H1 (cell line): ENCODE measurements at regions not wholly inside any gene's neighbourhood (a gene's known extent, or its start where the extent isn't known, plus 50 kb on each side); places are given as distances from the start of the nearest gene placed in this dataset.

Experiments used
- CTCF ChIA-PET: fragments of 300-600 bp; sonication (Branson Sonifier 250); formaldehyde crosslinking; loops from one replicate; lab custom pipeline; 2021; ENCODE audit not compliant: partially characterized antibody; lab: Charles Lee
- POLR2A ChIA-PET: fragments of 300-600 bp; sonication (Branson Sonifier 250); formaldehyde crosslinking; loops from one replicate; lab custom pipeline; 2021; ENCODE audit warnings: inconsistent platforms; ENCODE audit not compliant: partially characterized antibody; lab: Charles Lee
- DNase-seq, 2 experiments: peaks; one replicate each; pipeline versions ENCODE4 v3.0.0 to v3.0.0-alpha.2; 2010 to 2022; ENCODE audit warnings: low spot score in 2 of 2, low read depth in 1 of 2, mixed read lengths in 1 of 2
- FAIRE-seq: peaks from 2 replicates; lab custom pipeline; 2011; peaks lifted over from hg19 to GRCh38; lab: Jason Lieb, UNC
- H2AFZ ChIP-seq: 2 replicates; pipeline ENCODE4 v1.8.1; 2012; ENCODE audit warnings: low read length, inconsistent platforms
- H2AK5ac ChIP-seq: 2 replicates; pipeline ENCODE4 v1.6.1; 2013; ENCODE audit warnings: low read depth, low read length
- H2BK120ac ChIP-seq: replicated peaks from 2 replicates; pipeline ENCODE3; 2013; ENCODE audit warnings: low read depth, low read length, inconsistent platforms
- H2BK12ac ChIP-seq: 2 replicates; pipeline ENCODE4 v1.6.1; 2013; ENCODE audit warnings: low read depth, low read length
- H2BK15ac ChIP-seq: 2 replicates; pipeline ENCODE4 v1.6.1; 2013; ENCODE audit warnings: low read length
- H2BK20ac ChIP-seq: 2 replicates; pipeline ENCODE4 v1.6.1; 2013; ENCODE audit warnings: low read length
- H2BK5ac ChIP-seq: 2 replicates; pipeline ENCODE4 v1.6.1; 2013; ENCODE audit warnings: low read depth, low read length
- H3K14ac ChIP-seq: 2 replicates; pipeline ENCODE4 v1.6.1; 2013; ENCODE audit warnings: inconsistent platforms; ENCODE audit not compliant: insufficient read length
- H3K18ac ChIP-seq: 2 replicates; pipeline ENCODE4 v1.6.1; 2013; ENCODE audit warnings: low read length; ENCODE audit errors: extremely low read depth
- H3K23ac ChIP-seq: 2 replicates; pipeline ENCODE4 v1.6.1; 2013; ENCODE audit warnings: inconsistent platforms; ENCODE audit not compliant: insufficient read length
- H3K23me2 ChIP-seq: 2 replicates; pipeline ENCODE4 v1.6.1; 2013; ENCODE audit warnings: low read depth, low read length
- H3K27ac ChIP-seq: 2 replicates; pipeline ENCODE4 v1.6.1; 2011; ENCODE audit warnings: low read depth, low read length, inconsistent platforms
- H3K27me3 ChIP-seq, 4 experiments: replicated peaks in 1 of 4; 1 replicate in 1 of 4; 2 replicates in 3 of 4; pipeline versions ENCODE4 v1.6.1 to v1.8.1; 2011 to 2013; ENCODE audit warnings: low read length in 3 of 4, mild to moderate bottlenecking in 3 of 4, inconsistent platforms in 2 of 4, mixed read lengths in 2 of 4, moderate library complexity in 1 of 4; ENCODE audit not compliant: control insufficient read depth in 3 of 4, insufficient read depth in 3 of 4; ENCODE audit errors: extremely low read depth in 1 of 4
- H3K36me3 ChIP-seq, 4 experiments: 2 replicates each; pipeline versions ENCODE4 v1.6.1 to v1.8.1; 2011 to 2013; ENCODE audit warnings: mild to moderate bottlenecking in 4 of 4, low read length in 3 of 4, moderate library complexity in 2 of 4, control low read depth in 1 of 4, inconsistent platforms in 1 of 4; ENCODE audit not compliant: insufficient read depth in 4 of 4, control insufficient read depth in 2 of 4
- H3K4ac ChIP-seq: replicated peaks from 2 replicates; pipeline ENCODE3; 2013; ENCODE audit warnings: low read length, low read depth, mixed read lengths, inconsistent platforms; ENCODE audit not compliant: insufficient read length
- H3K4me1 ChIP-seq, 4 experiments: replicated peaks in 1 of 4; 1 replicate in 1 of 4; 2 replicates in 3 of 4; pipeline versions ENCODE4 v1.6.1 to v1.8.1; 2011 to 2013; ENCODE audit warnings: low read length in 3 of 4, inconsistent platforms in 2 of 4, mixed read lengths in 1 of 4; ENCODE audit not compliant: insufficient read depth in 4 of 4, control insufficient read depth in 3 of 4
- H3K4me2 ChIP-seq, 2 experiments: 2 replicates each; pipeline versions ENCODE4 v1.6.1 to v1.8.1; 2011 to 2013; ENCODE audit warnings: low read depth in 2 of 2, low read length in 2 of 2, control low read depth in 1 of 2, inconsistent platforms in 1 of 2, mild to moderate bottlenecking in 1 of 2; ENCODE audit not compliant: insufficient read depth in 1 of 2
- H3K4me3 ChIP-seq, 4 experiments: fragments of 200-600, 300-600 bp in 1 of 4; sonication (generic), shearing (Covaris generic), sonication (Bioruptor Twin) in 1 of 4; 2 replicates each; pipeline versions ENCODE4 v1.5.1 to v1.8.1; 2011 to 2016; ENCODE audit warnings: low read length in 4 of 4, low read depth in 3 of 4, control low read depth in 2 of 4, inconsistent platforms in 2 of 4, mild to moderate bottlenecking in 2 of 4, mixed read lengths in 1 of 4, moderate library complexity in 1 of 4; ENCODE audit not compliant: insufficient read depth in 2 of 4; ENCODE audit errors: extremely low read depth in 1 of 4
- H3K56ac ChIP-seq: replicated peaks from 2 replicates; pipeline ENCODE3; 2013; ENCODE audit warnings: low read depth, mild to moderate bottlenecking, mixed read lengths, low read length, inconsistent platforms; ENCODE audit not compliant: insufficient read length
- H3K79me1 ChIP-seq: 2 replicates; pipeline ENCODE4 v1.6.1; 2013; ENCODE audit warnings: low read depth, low read length, control low read depth
- H3K79me2 ChIP-seq, 2 experiments: 2 replicates each; pipeline versions ENCODE4 v1.6.1 to v1.8.1; 2012 to 2013; ENCODE audit warnings: low read length in 2 of 2, mild to moderate bottlenecking in 2 of 2, inconsistent platforms in 1 of 2; ENCODE audit not compliant: insufficient read depth in 2 of 2, control insufficient read depth in 1 of 2
- H3K9ac ChIP-seq, 4 experiments: replicated peaks in 1 of 4; 1 replicate in 1 of 4; 2 replicates in 3 of 4; pipeline versions ENCODE4 v1.6.1 to v1.8.1; 2011 to 2013; ENCODE audit warnings: low read depth in 3 of 4, low read length in 3 of 4, control low read depth in 2 of 4, mild to moderate bottlenecking in 2 of 4, moderate library complexity in 2 of 4, inconsistent platforms in 1 of 4; ENCODE audit errors: extremely low read depth in 1 of 4
- H3K9me3 ChIP-seq, 2 experiments: 2 replicates each; pipeline versions ENCODE4 v1.6.1 to v1.8.1; 2012 to 2013; ENCODE audit warnings: mild to moderate bottlenecking in 2 of 2, moderate library complexity in 2 of 2, control low read depth in 1 of 2, inconsistent platforms in 1 of 2, low read depth in 1 of 2, low read length in 1 of 2, mixed read lengths in 1 of 2; ENCODE audit not compliant: insufficient read depth in 2 of 2
- H4K20me1 ChIP-seq, 2 experiments: replicated peaks in 1 of 2; 2 replicates each; pipeline versions ENCODE3 to v1.8.1; 2011 to 2013; ENCODE audit warnings: inconsistent platforms in 2 of 2, low read length in 2 of 2, mild to moderate bottlenecking in 1 of 2; ENCODE audit not compliant: insufficient read depth in 2 of 2, control insufficient read depth in 1 of 2
- H4K5ac ChIP-seq: 2 replicates; pipeline ENCODE4 v1.6.1; 2013; ENCODE audit warnings: low read length, low read depth, mixed read lengths, inconsistent platforms; ENCODE audit not compliant: insufficient read length
- H4K8ac ChIP-seq: 2 replicates; pipeline ENCODE4 v1.8.0; 2013; ENCODE audit warnings: mild to moderate bottlenecking, moderate library complexity, low read length, inconsistent platforms; ENCODE audit not compliant: insufficient read depth; ENCODE audit errors: extremely low read depth
- H4K91ac ChIP-seq: replicated peaks from 2 replicates; pipeline ENCODE3; 2013; ENCODE audit warnings: low read length, mixed read lengths, inconsistent platforms; ENCODE audit not compliant: insufficient read length
- ASH2L ChIP-seq: fragments of 200-600, 300-600 bp; sonication (generic); IDR thresholded peaks from one replicate; pipeline ENCODE4 v1.7.1; 2017; ENCODE audit warnings: low read length
- BACH1 ChIP-seq: IDR thresholded peaks from 2 replicates; pipeline ENCODE4 v1.6.1; 2012; ENCODE audit warnings: low read length, improper control_type of control experiment
- BCL11A ChIP-seq, 2 experiments: IDR thresholded peaks; one replicate each; pipeline ENCODE4 v1.6.1; 2011; ENCODE audit warnings: low read depth in 2 of 2, low read length in 2 of 2, mild to moderate bottlenecking in 2 of 2
- CREB1 ChIP-seq: IDR thresholded peaks from 2 replicates; pipeline ENCODE4 v1.6.1; 2012; ENCODE audit warnings: inconsistent platforms
- CTBP2 ChIP-seq: IDR thresholded peaks from 2 replicates; pipeline ENCODE4 v1.7.0; 2011; ENCODE audit warnings: borderline replicate concordance, mild to moderate bottlenecking, moderate library complexity, mixed read lengths, low read length; ENCODE audit not compliant: insufficient read depth, insufficient read length
- POU5F1 ChIP-seq: IDR thresholded peaks from 2 replicates; pipeline ENCODE4 v1.6.1; 2011; ENCODE audit warnings: low read depth, mild to moderate bottlenecking, low read length, moderate library complexity
- SIRT6 ChIP-seq: IDR thresholded peaks from one replicate; pipeline ENCODE4 v1.7.1; 2012; ENCODE audit warnings: low read length, inconsistent platforms
- TAF7 ChIP-seq: optimal IDR thresholded peaks from 2 replicates; pipeline ENCODE3; 2011; ENCODE audit warnings: low read depth, mild to moderate bottlenecking, inconsistent platforms, low read length, moderate library complexity, borderline replicate concordance
- YY1 ChIP-seq: IDR thresholded peaks from 2 replicates; pipeline ENCODE4 v1.6.1; 2011; ENCODE audit warnings: low read depth, mild to moderate bottlenecking, low read length
- WGBS, 2 experiments: shearing (Covaris generic) in 1 of 2; methylation state at CpG; one replicate each; pipeline versions ENCODE4 v1.1.6 to v1.1.7; 2013 to 2015; ENCODE audit warnings: low lambda C conversion rate in 2 of 2, mixed read lengths in 2 of 2, inconsistent platforms in 1 of 2, low coverage in 1 of 2, missing lambda C conversion rate in 1 of 2; ENCODE audit not compliant: insufficient replicate concordance in 2 of 2, insufficient coverage in 1 of 2, insufficient read length in 1 of 2; ENCODE audit errors: extremely low coverage in 1 of 2, missing lambda C conversion rate in 1 of 2; 5-methylcytosine and 5-hydroxymethylcytosine counted together
- TF ChIP-seq, protein P1 (sequence below): IDR thresholded peaks from 2 replicates; pipeline ENCODE4 v1.6.1; 2011; ENCODE audit warnings: low read length, improper control_type of control experiment

DNA sequence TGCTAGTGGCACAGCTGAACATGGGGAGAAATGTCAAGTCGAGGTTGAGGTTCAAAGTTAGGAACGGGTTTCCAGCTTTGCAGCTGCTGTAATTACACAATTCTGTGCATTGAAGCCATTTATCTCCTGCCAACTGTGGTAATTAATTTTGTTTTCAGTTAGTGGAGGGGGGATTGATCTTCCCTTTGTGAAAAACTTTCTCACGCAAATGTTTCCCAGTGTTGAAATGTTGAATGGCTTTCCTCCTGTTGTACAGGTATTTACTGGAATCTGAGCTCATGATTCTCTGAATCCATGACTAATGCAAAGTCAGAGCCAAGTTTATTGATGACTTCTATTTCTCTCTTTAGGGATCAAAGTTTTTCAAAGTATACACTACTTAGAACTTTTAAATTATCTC is 198.4 kb upstream of the SLC35B3 start:
- H3K9ac ChIP-seq, result no peak overlapping the region
- H3K4me3 ChIP-seq, result no peak overlapping the region
- H2BK20ac ChIP-seq, result no peak overlapping the region
- H3K18ac ChIP-seq, result no peak overlapping the region
- H2BK120ac ChIP-seq, result no peak overlapping the region
- no peaks in the 10 kb centered on the region for H3K4me1 ChIP-seq
- DNase-seq (no peak), FAIRE-seq (no peak)
- H3K27ac ChIP-seq, result no peak overlapping the region
- no peak overlapping the region for H2BK5ac ChIP-seq
- H3K27me3 ChIP-seq, result no peaks in the 10 kb centered on the region
- no peak overlapping the region for H3K4ac ChIP-seq
- H4K8ac ChIP-seq, result no peak overlapping the region
- no peak overlapping the region for H3K4me2 ChIP-seq
- no peak overlapping the region for H2BK12ac ChIP-seq
- H3K9me3 ChIP-seq, result no peaks in the 10 kb centered on the region
- H3K14ac ChIP-seq, result no peak overlapping the region
- H3K36me3 ChIP-seq, result no peaks in the 10 kb centered on the region
- H4K5ac ChIP-seq, result no peak overlapping the region
- ChIA-PET CTCF (interaction anchor here (1.2 kb wide), 1 partner anchor 152 kb away, joined by 3 read pairs; no protein-coding TSS in a partner anchor), POLR2A (no interaction called here)
- no peak overlapping the region for H2BK15ac ChIP-seq
- no peaks in the 10 kb centered on the region for H3K79me2 ChIP-seq
- TF ChIP-seq, protein P1, sequence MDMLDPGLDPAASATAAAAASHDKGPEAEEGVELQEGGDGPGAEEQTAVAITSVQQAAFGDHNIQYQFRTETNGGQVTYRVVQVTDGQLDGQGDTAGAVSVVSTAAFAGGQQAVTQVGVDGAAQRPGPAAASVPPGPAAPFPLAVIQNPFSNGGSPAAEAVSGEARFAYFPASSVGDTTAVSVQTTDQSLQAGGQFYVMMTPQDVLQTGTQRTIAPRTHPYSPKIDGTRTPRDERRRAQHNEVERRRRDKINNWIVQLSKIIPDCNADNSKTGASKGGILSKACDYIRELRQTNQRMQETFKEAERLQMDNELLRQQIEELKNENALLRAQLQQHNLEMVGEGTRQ, result no peak
- TF ChIP-seq CTBP2 (no peak), CREB1 (no peak), TAF7 (no peak), YY1 (no peak), BACH1 (no peak), SIRT6 (no peak), ASH2L (no peak), BCL11A (IDR thresholded peaks at IDR 0.05; ENCODE audit: low read depth in 2 of 2, low read length in 2 of 2) (no peak), POU5F1 (no peak)
- no peak overlapping the region for H4K91ac ChIP-seq
- no peak overlapping the region for H3K56ac ChIP-seq
- H3K79me1 ChIP-seq, result no peaks in the 10 kb centered on the region
- H3K23me2 ChIP-seq, result no peaks in the 10 kb centered on the region
- H4K20me1 ChIP-seq, result no peaks in the 10 kb centered on the region
- 87% methylated on average over 3 of the region's 3 CpGs; no CpG with 5 or more reads in 1 of the 2 experiments for WGBS, 2 experiments
- H2AK5ac ChIP-seq, result no peak overlapping the region
- H2AFZ ChIP-seq, result no peak overlapping the region
- H3K23ac ChIP-seq, result no peak overlapping the region
